HG03575 (cell line): ENCODE measurements at regions not wholly inside any gene's neighbourhood (a gene's known extent, or its start where the extent isn't known, plus 50 kb on each side); places are given as distances from the start of the nearest gene placed in this dataset.
"Not testable (repeated sequence)": the region's sequence is repeated elsewhere in the genome, so short reads cannot be mapped to it uniquely, and the experiment has no call there.

Experiments used
- ATAC-seq: cut with Tn5 transposase; IDR thresholded peaks from one replicate; pipeline ENCODE4 v1.9.1; 2021; ENCODE audit not compliant: unreplicated experiment, insufficient number of reproducible peaks, low FRiP score; ENCODE audit errors: extremely low read depth

- no peak for ATAC-seq
Observed at GRCh38 chr3:94822298-94822697, 759.4 kb downstream of the NSUN3 start.

- ATAC-seq: not testable (repeated sequence)
Observed at GRCh38 chr3:94846251-94846650, 783.4 kb downstream of the NSUN3 start.

- ATAC-seq: no peak
Observed at GRCh38 chr3:94862703-94863102, 799.8 kb downstream of the NSUN3 start.

GRCh38 chr3:94869059-94869547 lies 806.2 kb downstream of the NSUN3 start:
- no peak for ATAC-seq

GRCh38 chr3:94873751-94874150 lies 810.9 kb downstream of the NSUN3 start:
- no peak for ATAC-seq

- ATAC-seq: no peak
Observed at GRCh38 chr3:94875149-94875548, 812.3 kb downstream of the NSUN3 start.

- ATAC-seq: no peak
Observed at GRCh38 chr3:94887065-94887464, 824.2 kb downstream of the NSUN3 start.

GRCh38 chr3:94896994-94897393 lies 834.1 kb downstream of the NSUN3 start:
- no peak for ATAC-seq

- no peak for ATAC-seq
Observed at GRCh38 chr3:94904156-94904674, 841.4 kb downstream of the NSUN3 start.

GRCh38 chr3:94909726-94910125 lies 846.9 kb downstream of the NSUN3 start:
- ATAC-seq: no peak

GRCh38 chr3:94912656-94913055 lies 849.8 kb downstream of the NSUN3 start:
- ATAC-seq: no peak

- no peak for ATAC-seq
Observed at GRCh38 chr3:94927175-94927574, 864.3 kb downstream of the NSUN3 start.

GRCh38 chr3:94928921-94929320 lies 866.1 kb downstream of the NSUN3 start:
- ATAC-seq: no peak

- ATAC-seq: no peak
Observed at GRCh38 chr3:94935738-94936580, 873.1 kb downstream of the NSUN3 start.

- ATAC-seq: no peak
Observed at GRCh38 chr3:94937980-94938379, 875.1 kb downstream of the NSUN3 start.

GRCh38 chr3:94946683-94947082 lies 883.8 kb downstream of the NSUN3 start:
- ATAC-seq: no peak

- no peak for ATAC-seq
Observed at GRCh38 chr3:94961423-94962100, 898.7 kb downstream of the NSUN3 start.

- ATAC-seq: no peak
Observed at GRCh38 chr3:94965867-94966475, 903.1 kb downstream of the NSUN3 start.

GRCh38 chr3:94967196-94967595 lies 904.3 kb downstream of the NSUN3 start:
- ATAC-seq: no peak

GRCh38 chr3:94968519-94968918 lies 905.7 kb downstream of the NSUN3 start:
- ATAC-seq: no peak
